Osteocyte (in vitro differentiated cells): ENCODE measurements at regions not wholly inside any gene's neighbourhood (a gene's known extent, or its start where the extent isn't known, plus 50 kb on each side); places are given as distances from the start of the nearest gene placed in this dataset.

Source experiments
- DNase-seq: peaks from one replicate; pipeline ENCODE4 v3.0.0; 2021; ENCODE audit warnings: mixed read lengths; ENCODE audit not compliant: unreplicated experiment; ENCODE audit errors: extremely low spot score
- H3K27ac Mint-ChIP-seq: one replicate; pipeline ENCODE4 v1.8.0; 2021; ENCODE audit warnings: mild to moderate bottlenecking, mixed read lengths; ENCODE audit not compliant: unreplicated experiment
- H3K27me3 Mint-ChIP-seq: one replicate; pipeline ENCODE4 v1.8.0; 2021; ENCODE audit warnings: mixed read lengths; ENCODE audit not compliant: unreplicated experiment
- H3K36me3 Mint-ChIP-seq: one replicate; pipeline ENCODE4 v1.8.0; 2021; ENCODE audit warnings: mixed read lengths; ENCODE audit not compliant: unreplicated experiment
- H3K4me1 Mint-ChIP-seq: one replicate; pipeline ENCODE4 v1.8.0; 2021; ENCODE audit warnings: mixed read lengths; ENCODE audit not compliant: unreplicated experiment
- H3K4me3 Mint-ChIP-seq: one replicate; pipeline ENCODE4 v1.8.0; 2021; ENCODE audit warnings: mild to moderate bottlenecking, moderate library complexity, mixed read lengths; ENCODE audit not compliant: unreplicated experiment
- H3K9me3 Mint-ChIP-seq: one replicate; pipeline ENCODE4 v1.8.0; 2021; ENCODE audit warnings: mixed read lengths; ENCODE audit not compliant: unreplicated experiment
- TF ChIP-seq, protein P1 (sequence below): fragments of 200-600 bp; sonication (generic); IDR thresholded peaks from 2 replicates; pipeline ENCODE4 v1.5.0; 2021; ENCODE audit warnings: antibody characterized with exemption, mild to moderate bottlenecking, moderate library complexity

DNA sequence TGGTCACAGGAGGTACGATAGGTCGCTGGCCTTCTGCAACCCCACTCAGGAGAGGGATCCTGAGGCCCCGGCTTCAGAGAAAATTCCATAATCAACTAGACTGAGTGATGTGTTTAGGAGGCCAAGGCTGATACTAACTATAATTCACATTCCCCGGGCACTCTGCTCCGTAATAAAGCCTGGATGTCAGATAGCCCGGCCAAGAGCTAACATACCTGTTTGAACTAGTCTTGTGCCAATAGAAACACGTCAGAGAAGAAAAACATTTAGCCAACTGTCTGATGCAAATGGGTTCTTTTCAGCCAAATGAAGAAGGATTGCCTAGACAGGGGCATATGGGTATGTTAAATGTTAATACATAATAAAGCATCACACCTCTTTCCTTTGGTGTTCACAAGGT lies 204.2 kb downstream of the TSHZ3 start:
- H3K4me3 Mint-ChIP-seq, result no peak overlapping the region
- no peaks in the 10 kb centered on the region for H3K36me3 Mint-ChIP-seq
- DNase-seq, result no peak

DNA sequence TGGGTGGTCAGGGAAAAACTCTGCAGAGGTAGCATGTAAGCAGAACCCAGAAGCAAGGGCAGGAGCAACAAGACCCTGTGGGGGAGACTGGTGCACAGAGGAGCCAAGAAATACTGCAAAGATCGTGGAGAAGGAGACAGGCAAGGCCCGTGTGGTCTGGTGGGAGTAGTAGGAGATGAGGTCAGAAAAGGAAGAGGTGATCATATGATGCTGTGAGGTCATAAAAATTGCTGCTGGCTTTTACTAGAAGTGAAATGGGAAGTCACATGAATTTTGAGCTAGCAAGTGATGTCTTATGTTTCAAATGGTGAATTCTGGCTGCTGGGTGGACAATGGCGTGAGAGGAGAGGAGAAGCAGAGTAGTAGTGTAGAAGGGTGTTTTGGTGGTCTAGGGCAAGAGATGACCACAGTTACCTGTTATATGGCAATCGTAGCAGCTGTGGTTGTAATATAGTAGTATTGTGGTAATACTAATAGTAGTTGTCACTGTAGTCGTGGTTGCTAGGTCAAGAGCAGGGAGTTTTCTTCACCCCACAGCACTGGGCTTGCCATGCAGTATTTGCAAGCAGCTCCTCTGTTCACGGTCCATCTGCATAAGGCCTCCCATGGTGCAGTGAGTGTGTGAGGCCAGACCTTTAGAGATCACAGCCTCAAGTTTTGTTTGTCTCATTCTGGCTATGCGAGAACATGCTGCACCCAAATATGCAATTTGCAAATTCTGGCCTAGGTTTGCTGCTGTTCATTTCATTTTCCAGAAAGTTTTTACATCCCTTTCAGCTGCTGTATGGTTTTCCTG lies 205.0 kb downstream of the TSHZ3 start:
- H3K9me3 Mint-ChIP-seq, result no peaks in the 10 kb centered on the region
- H3K4me3 Mint-ChIP-seq, result no peak overlapping the region
- no peak for DNase-seq
- peaks cover 24% of the 10 kb centered on the region for H3K4me1 Mint-ChIP-seq
- H3K36me3 Mint-ChIP-seq, result no peaks in the 10 kb centered on the region
- no peaks in the 10 kb centered on the region for H3K27me3 Mint-ChIP-seq
- TF ChIP-seq, protein P1, sequence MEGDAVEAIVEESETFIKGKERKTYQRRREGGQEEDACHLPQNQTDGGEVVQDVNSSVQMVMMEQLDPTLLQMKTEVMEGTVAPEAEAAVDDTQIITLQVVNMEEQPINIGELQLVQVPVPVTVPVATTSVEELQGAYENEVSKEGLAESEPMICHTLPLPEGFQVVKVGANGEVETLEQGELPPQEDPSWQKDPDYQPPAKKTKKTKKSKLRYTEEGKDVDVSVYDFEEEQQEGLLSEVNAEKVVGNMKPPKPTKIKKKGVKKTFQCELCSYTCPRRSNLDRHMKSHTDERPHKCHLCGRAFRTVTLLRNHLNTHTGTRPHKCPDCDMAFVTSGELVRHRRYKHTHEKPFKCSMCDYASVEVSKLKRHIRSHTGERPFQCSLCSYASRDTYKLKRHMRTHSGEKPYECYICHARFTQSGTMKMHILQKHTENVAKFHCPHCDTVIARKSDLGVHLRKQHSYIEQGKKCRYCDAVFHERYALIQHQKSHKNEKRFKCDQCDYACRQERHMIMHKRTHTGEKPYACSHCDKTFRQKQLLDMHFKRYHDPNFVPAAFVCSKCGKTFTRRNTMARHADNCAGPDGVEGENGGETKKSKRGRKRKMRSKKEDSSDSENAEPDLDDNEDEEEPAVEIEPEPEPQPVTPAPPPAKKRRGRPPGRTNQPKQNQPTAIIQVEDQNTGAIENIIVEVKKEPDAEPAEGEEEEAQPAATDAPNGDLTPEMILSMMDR, result no peak
- no peak overlapping the region for H3K27ac Mint-ChIP-seq

More for the DNA sequence above, 204.2 kb downstream of the TSHZ3 start:
- H3K27me3 Mint-ChIP-seq, result no peaks in the 10 kb centered on the region
- no peaks in the 10 kb centered on the region for H3K9me3 Mint-ChIP-seq
- no peak overlapping the region for H3K27ac Mint-ChIP-seq
- peaks cover 17% of the 10 kb centered on the region for H3K4me1 Mint-ChIP-seq
- TF ChIP-seq, protein P1, result no peak

DNA sequence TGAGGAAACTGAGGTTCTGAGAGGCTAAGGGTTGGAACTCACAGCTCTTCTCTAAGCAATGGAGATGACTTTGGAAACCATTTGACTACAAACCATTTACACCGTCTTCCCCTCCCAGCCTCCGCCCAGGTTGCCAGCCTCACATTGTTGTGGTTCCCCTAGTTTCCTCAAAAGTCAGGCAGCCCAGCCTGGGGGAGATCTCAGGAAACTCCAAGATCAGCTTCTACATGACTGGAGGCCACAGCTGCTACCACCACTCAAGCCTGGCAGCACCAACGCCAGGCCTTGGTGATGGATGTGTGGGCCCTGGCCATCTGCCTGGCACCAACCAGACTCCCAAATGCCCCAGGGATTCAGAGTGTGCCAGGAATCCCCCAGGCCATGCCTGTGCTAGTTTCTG lies 207.9 kb downstream of the TSHZ3 start:
- no peak for DNase-seq
- no peak overlapping the region for H3K4me3 Mint-ChIP-seq
- peak overlapping the region; percentile 57 for H3K27ac Mint-ChIP-seq
- peaks cover 4% of the 10 kb centered on the region for H3K36me3 Mint-ChIP-seq
- TF ChIP-seq, protein P1, result no peak
- H3K4me1 Mint-ChIP-seq, result peaks cover 26% of the 10 kb centered on the region
- H3K9me3 Mint-ChIP-seq, result peaks cover 6% of the 10 kb centered on the region
- no peaks in the 10 kb centered on the region for H3K27me3 Mint-ChIP-seq

DNA sequence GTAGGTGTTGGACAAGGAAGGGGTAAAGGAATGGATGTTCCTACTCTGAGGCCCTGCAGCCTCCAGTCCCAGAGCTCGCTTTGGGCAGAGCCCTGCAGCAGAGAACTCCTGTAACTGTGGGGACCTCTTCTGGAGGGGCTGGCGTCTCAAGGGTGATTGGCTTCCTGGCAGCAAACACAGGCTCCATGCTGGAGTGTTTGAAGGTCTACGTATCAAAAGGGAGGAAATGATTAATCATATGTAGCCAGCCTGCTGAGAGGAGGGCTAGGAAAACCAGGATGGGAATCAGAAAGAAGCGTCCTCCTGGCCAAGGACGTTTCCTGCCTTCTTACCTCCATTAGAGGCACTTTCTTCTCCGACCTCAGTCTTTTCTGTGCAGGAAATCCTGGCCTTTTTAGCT lies 208.5 kb downstream of the TSHZ3 start:
- no peak for DNase-seq
- TF ChIP-seq, protein P1, result no peak
- Mint-ChIP-seq H3K9me3 (peaks cover 10% of the 10 kb centered on the region), H3K27ac (peak overlapping the region; percentile 57), H3K27me3 (no peaks in the 10 kb centered on the region), H3K4me3 (no peak overlapping the region), H3K36me3 (peaks cover 4% of the 10 kb centered on the region), H3K4me1 (peaks cover 27% of the 10 kb centered on the region)

DNA sequence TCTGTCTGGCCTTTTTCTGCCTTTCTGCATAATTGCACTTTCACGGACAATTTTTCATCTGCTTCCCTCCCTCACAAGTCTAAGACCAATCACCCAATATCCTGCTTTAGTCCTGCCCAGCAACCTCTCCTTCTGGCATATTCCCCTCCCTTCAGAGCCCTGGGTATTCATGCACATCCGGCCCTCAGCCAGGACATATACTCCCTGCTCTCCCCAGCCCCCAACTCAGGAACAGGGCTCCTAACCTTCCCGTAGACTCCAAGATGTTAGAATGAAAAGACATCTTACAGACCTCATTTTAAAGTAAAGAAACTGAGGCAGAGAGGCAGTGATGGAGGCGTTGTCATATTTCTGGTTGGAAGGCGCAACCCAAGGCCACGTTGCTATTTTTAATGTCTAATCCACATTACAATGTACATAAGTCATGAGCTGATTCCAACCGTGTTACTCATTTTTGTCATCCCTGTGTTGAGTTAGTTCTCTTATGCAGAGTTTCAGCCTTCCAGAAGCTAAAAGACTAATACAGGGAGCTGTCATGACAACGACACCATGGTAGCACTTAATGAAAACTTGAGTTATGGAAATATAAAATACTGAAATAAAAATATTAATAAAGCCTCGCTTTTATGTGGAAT lies 209.2 kb downstream of the TSHZ3 start:
- Mint-ChIP-seq H3K4me1 (peaks cover 28% of the 10 kb centered on the region), H3K4me3 (no peak overlapping the region), H3K36me3 (peaks cover 4% of the 10 kb centered on the region), H3K27me3 (no peaks in the 10 kb centered on the region), H3K9me3 (peaks cover 16% of the 10 kb centered on the region), H3K27ac (peak overlapping the region; percentile 65)
- DNase-seq, result no peak
- TF ChIP-seq, protein P1, result no peak
